ENCODE measurements at regions not wholly inside any gene's neighbourhood (a gene's known extent, or its start where the extent isn't known, plus 50 kb on each side); places are given as distances from the start of the nearest gene placed in this dataset.

GRCh38 chr4:117893207-117893606 is 141.1 kb upstream of the NDST3 start:
- DNase-seq (ENCODE audit: low read depth) (no peak), FAIRE-seq (no peak)
- H3K4me3 ChIP-seq (ENCODE audit: low read depth, low read length) = no peak overlapping the region
- no peak for TF ChIP-seq CTCF (IDR thresholded peaks at IDR 0.05; ENCODE audit: insufficient read depth, low read length, severe bottlenecking)
- H3K27me3 ChIP-seq (ENCODE audit: control insufficient read depth, insufficient read depth, low read length) = no peaks in the 10 kb centered on the region
- no peaks in the 10 kb centered on the region for H3K36me3 ChIP-seq (ENCODE audit: control insufficient read depth, insufficient read depth, low read length)

- TF ChIP-seq CTCF (IDR thresholded peaks at IDR 0.05; ENCODE audit: insufficient read depth, low read length, severe bottlenecking) = no peak
- Histone ChIP-seq H3K36me3 (ENCODE audit: control insufficient read depth, insufficient read depth, low read length) (no peaks in the 10 kb centered on the region), H3K27me3 (ENCODE audit: control insufficient read depth, insufficient read depth, low read length) (no peaks in the 10 kb centered on the region), H3K4me3 (ENCODE audit: low read depth, low read length) (no peak overlapping the region)
- FAIRE-seq (peak; percentile 47), DNase-seq (ENCODE audit: low read depth) (peak; percentile 13)
Measured at GRCh38 chr4:117898496-117898895, 135.8 kb upstream of the NDST3 start.

GRCh38 chr4:117900832-117901231 is 133.5 kb upstream of the NDST3 start:
- no peak for DNase-seq (ENCODE audit: low read depth)
- no peak for TF ChIP-seq CTCF (IDR thresholded peaks at IDR 0.05; ENCODE audit: insufficient read depth, low read length, severe bottlenecking)
- Histone ChIP-seq H3K36me3 (ENCODE audit: control insufficient read depth, insufficient read depth, low read length) (no peaks in the 10 kb centered on the region), H3K4me3 (ENCODE audit: low read depth, low read length) (no peak overlapping the region), H3K27me3 (ENCODE audit: control insufficient read depth, insufficient read depth, low read length) (no peaks in the 10 kb centered on the region)
- FAIRE-seq = no peak

GRCh38 chr4:117907646-117908045 is 126.6 kb upstream of the NDST3 start:
- FAIRE-seq (no peak), DNase-seq (ENCODE audit: low read depth) (no peak)
- H3K36me3 ChIP-seq (ENCODE audit: control insufficient read depth, insufficient read depth, low read length) = no peaks in the 10 kb centered on the region
- no peak for TF ChIP-seq CTCF (IDR thresholded peaks at IDR 0.05; ENCODE audit: insufficient read depth, low read length, severe bottlenecking)
- no peaks in the 10 kb centered on the region for H3K27me3 ChIP-seq (ENCODE audit: control insufficient read depth, insufficient read depth, low read length)
- no peak overlapping the region for H3K4me3 ChIP-seq (ENCODE audit: low read depth, low read length)

- no peaks in the 10 kb centered on the region for H3K27me3 ChIP-seq (ENCODE audit: control insufficient read depth, insufficient read depth, low read length)
- no peak for FAIRE-seq
- TF ChIP-seq CTCF (IDR thresholded peaks at IDR 0.05; ENCODE audit: insufficient read depth, low read length, severe bottlenecking) = no peak
Measured at GRCh38 chr4:117908306-117909207, 125.7 kb upstream of the NDST3 start.

More at GRCh38 chr4:117908306-117909207, 125.7 kb upstream of the NDST3 start:
- Histone ChIP-seq H3K36me3 (ENCODE audit: control insufficient read depth, insufficient read depth, low read length) (no peaks in the 10 kb centered on the region), H3K4me3 (ENCODE audit: low read depth, low read length) (no peak overlapping the region)
- DNase-seq (ENCODE audit: low read depth) = peak; percentile 12

Data from bronchial epithelial cell (primary cell).